RWPE1 (cell line): ENCODE measurements at regions not wholly inside any gene's neighbourhood (a gene's known extent, or its start where the extent isn't known, plus 50 kb on each side); places are given as distances from the start of the nearest gene placed in this dataset.

Experiments
- CTCF ChIA-PET: fragments of 350-600 bp; sonication (Branson Sonifier 250); formaldehyde crosslinking; extraction: SDS; loops from one replicate; lab custom pipeline; 2021; lab: Yijun Ruan, JAX
- POLR2A ChIA-PET: fragments of 400-600 bp; formaldehyde crosslinking; extraction: SDS; loops from one replicate; lab custom pipeline; 2020; ENCODE audit warnings: antibody characterized with exemption; ENCODE audit not compliant: low non-redundant PET; lab: Yijun Ruan, JAX
- DNase-seq: peaks from one replicate; pipeline ENCODE4 v3.0.0; 2012; ENCODE audit warnings: low spot score
- H3K27ac ChIP-seq: fragments of 450-650 bp; 2 replicates; pipeline ENCODE4 v1.5.1; 2017
- CTCF ChIP-seq: fragments of 450-650 bp; conservative IDR thresholded peaks from 2 replicates; pipeline ENCODE4 v1.5.1; 2017; ENCODE audit warnings: low read depth, mild to moderate bottlenecking

DNA sequence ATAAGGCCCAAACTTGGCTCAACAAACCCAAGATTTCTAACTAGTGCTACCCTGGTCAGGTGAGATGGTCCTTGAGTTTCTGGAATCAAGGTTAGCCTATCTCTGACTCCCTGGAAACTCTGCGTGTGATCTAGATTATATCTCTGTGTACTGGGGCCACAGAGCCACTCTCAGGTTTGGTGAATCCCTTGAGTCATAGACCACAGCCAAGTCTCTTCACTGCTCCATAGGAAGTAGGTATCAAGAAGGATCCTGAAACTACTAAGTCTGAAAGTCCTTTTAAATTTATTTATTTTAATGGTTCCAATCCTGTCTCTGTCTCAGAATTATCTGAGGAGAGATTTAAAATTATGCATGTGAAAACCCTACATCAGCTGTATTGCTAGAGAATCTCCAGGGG is 99.1 kb downstream of the TUSC7 start:
- no peak for DNase-seq
- CTCF ChIA-PET = no interaction called here

DNA sequence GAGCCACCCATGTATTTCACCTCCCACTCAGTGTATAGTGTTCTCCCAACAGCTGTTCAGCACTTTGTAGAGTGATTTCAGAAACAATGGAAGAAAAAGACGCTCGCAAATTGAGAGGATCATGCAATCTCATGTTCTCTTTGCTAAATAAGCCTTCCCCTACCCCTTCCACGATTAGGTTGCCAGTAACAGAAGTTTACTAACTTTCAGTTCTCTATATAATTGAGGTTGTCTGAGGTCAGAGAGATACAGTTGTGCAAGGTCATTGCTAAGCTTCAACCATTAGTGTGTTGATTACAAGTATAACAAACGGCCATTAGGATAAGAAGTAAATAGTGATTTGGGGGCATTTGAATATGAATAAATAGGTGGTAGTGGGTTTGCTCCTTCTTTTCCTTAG is 99.6 kb downstream of the TUSC7 start:
- H3K27ac ChIP-seq = no peak overlapping the region
- CTCF ChIA-PET = no interaction called here

More for the DNA sequence above, 99.1 kb downstream of the TUSC7 start:
- POLR2A ChIA-PET = no interaction called here
- H3K27ac ChIP-seq = no peak overlapping the region
- TF ChIP-seq CTCF = no peak

GRCh38 chr3:116811754-116812153 is 102.2 kb downstream of the TUSC7 start:
- no peak for TF ChIP-seq CTCF
- POLR2A ChIA-PET = no interaction called here
- no peak overlapping the region for H3K27ac ChIP-seq
- CTCF ChIA-PET = no interaction called here
- no peak for DNase-seq

More for the DNA sequence above, 99.6 kb downstream of the TUSC7 start:
- POLR2A ChIA-PET = no interaction called here
- no peak for TF ChIP-seq CTCF
- no peak for DNase-seq

- POLR2A ChIA-PET = no interaction called here
- CTCF ChIA-PET = interaction anchor here (0.6 kb wide), 1 partner anchor 1298 kb away, joined by 8 read pairs; no protein-coding TSS in a partner anchor
- no peak for DNase-seq
- H3K27ac ChIP-seq = no peak overlapping the region
- no peak for TF ChIP-seq CTCF
Observed at GRCh38 chr3:116812949-116813348, 103.4 kb downstream of the TUSC7 start.

DNA sequence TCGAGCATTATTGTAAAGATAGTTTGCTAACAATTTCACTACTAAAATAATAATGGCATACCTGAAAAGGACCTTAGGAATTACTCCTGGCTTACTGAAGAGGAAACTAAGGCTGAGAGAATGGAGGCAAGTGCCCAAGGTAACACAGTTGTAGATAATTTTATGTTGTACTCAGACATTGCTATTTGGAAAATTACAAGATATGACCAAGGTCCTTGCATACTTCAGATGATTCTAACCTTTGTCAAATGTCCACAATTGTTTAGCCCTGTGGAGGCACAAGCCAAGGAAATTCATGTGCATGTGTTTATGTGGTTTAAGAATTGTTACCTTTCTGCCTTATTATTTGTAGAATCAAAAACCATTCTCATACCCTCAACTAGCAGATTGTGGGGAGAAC is 105.7 kb downstream of the TUSC7 start:
- ChIA-PET POLR2A (no interaction called here), CTCF (no interaction called here)
- no peak overlapping the region for H3K27ac ChIP-seq
- no peak for DNase-seq
- TF ChIP-seq CTCF = no peak

DNA sequence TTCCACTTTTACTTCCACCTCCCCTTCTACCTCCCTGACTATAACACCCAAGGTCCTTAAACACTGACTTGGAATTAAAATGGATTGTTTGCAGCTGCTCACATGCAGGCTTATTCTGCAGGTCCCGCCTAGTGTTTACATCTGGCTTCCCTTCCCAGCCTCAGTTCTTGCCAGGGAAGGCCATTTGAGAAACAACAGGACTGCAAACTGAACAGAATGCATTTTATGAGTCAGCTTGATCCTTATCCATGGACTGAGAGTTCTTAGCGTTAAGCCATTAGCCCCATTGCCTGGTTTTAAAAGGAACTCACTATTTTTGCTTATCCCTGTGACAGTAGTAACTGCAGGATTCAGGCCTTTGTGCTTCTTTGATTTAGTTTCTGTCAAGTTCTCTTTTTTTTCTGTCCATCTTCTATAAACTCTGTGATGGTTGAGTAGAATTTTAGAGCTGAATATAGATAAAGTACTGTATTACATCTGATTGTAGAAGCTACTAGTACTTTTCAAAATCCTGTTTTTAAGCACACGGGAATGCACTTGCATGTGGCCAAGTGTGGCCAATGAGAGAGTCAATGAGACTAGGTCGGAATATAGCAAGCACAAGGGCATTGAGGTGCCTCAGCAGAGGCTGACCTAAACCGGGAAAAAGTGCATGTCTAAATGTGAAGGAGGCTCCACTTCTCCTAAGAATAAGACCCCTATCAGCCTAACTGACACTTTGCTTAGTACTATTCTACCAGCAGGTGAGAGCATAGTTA is 106.4 kb downstream of the TUSC7 start:
- no peak overlapping the region for H3K27ac ChIP-seq
- TF ChIP-seq CTCF = no peak
- POLR2A ChIA-PET = no interaction called here
- CTCF ChIA-PET = interaction anchor here (0.6 kb wide), 1 partner anchor 45 kb away, joined by 3 read pairs; no protein-coding TSS in a partner anchor
- no peak for DNase-seq
